Endodermal cell (in vitro differentiated cells): ENCODE measurements at regions not wholly inside any gene's neighbourhood (a gene's known extent, or its start where the extent isn't known, plus 50 kb on each side); places are given as distances from the start of the nearest gene placed in this dataset.

Experiments
- DNase-seq: peaks from one replicate; pipeline ENCODE4 v3.0.0-alpha.2; 2017
- H3K27ac ChIP-seq: 2 replicates; pipeline ENCODE4 v1.5.1; 2013; ENCODE audit warnings: mild to moderate bottlenecking, low read depth, low read length, moderate library complexity
- H3K27me3 ChIP-seq: 2 replicates; pipeline ENCODE4 v1.6.1; 2013; ENCODE audit warnings: mild to moderate bottlenecking, low read length, moderate library complexity; ENCODE audit not compliant: insufficient read depth, control insufficient read depth, poor library complexity, severe bottlenecking
- H3K36me3 ChIP-seq: 2 replicates; pipeline ENCODE4 v1.7.0; 2013; ENCODE audit warnings: mild to moderate bottlenecking, low read length, moderate library complexity; ENCODE audit not compliant: control insufficient read depth, insufficient read depth
- H3K4me1 ChIP-seq: one replicate; pipeline ENCODE4 v1.7.0; 2013; ENCODE audit warnings: low read length; ENCODE audit not compliant: control insufficient read depth, insufficient read depth
- H3K4me3 ChIP-seq: 2 replicates; pipeline ENCODE4 v1.5.1; 2013; ENCODE audit warnings: mild to moderate bottlenecking, low read length, moderate library complexity
- H3K9ac ChIP-seq: 2 replicates; pipeline ENCODE4 v1.6.1; 2013; ENCODE audit warnings: mild to moderate bottlenecking, low read length, moderate library complexity; ENCODE audit not compliant: poor library complexity, severe bottlenecking; ENCODE audit errors: extremely low read depth
- H3K9me3 ChIP-seq: 2 replicates; pipeline ENCODE4 v1.6.1; 2013; ENCODE audit warnings: mild to moderate bottlenecking, low read length, moderate library complexity; ENCODE audit not compliant: control insufficient read depth
- H3K27ac Mint-ChIP-seq: 2 replicates; pipeline ENCODE4 v1.8.0; 2020; ENCODE audit warnings: mixed read lengths
- H3K27me3 Mint-ChIP-seq: 2 replicates; pipeline ENCODE4 v1.8.0; 2021; ENCODE audit warnings: mild to moderate bottlenecking, mixed read lengths; ENCODE audit not compliant: insufficient read depth
- H3K36me3 Mint-ChIP-seq: 2 replicates; pipeline ENCODE4 v1.8.0; 2020; ENCODE audit warnings: low read depth, mixed read lengths
- H3K4me1 Mint-ChIP-seq: 2 replicates; pipeline ENCODE4 v1.8.0; 2020; ENCODE audit warnings: mixed read lengths
- H3K4me3 Mint-ChIP-seq: 2 replicates; pipeline ENCODE4 v1.8.0; 2020; ENCODE audit warnings: mild to moderate bottlenecking, moderate library complexity, mixed read lengths
- H3K9me3 Mint-ChIP-seq: 2 replicates; pipeline ENCODE4 v1.8.0; 2020; ENCODE audit warnings: mild to moderate bottlenecking, mixed read lengths
- WGBS, 2 experiments: methylation state at CpG; one replicate each; pipeline versions ENCODE4 v1.1.5 to v1.1.7; 2013; ENCODE audit warnings: missing lambda C conversion rate in 2 of 2, mixed read lengths in 1 of 2; ENCODE audit not compliant: insufficient coverage in 1 of 2, insufficient read length in 1 of 2; 5-methylcytosine and 5-hydroxymethylcytosine counted together
- TF ChIP-seq, protein P1 (sequence below): fragments of 200-600 bp; sonication (generic); conservative IDR thresholded peaks from 2 replicates; pipeline ENCODE4 v1.5.0; 2021; ENCODE audit warnings: antibody characterized with exemption, mild to moderate bottlenecking

DNA sequence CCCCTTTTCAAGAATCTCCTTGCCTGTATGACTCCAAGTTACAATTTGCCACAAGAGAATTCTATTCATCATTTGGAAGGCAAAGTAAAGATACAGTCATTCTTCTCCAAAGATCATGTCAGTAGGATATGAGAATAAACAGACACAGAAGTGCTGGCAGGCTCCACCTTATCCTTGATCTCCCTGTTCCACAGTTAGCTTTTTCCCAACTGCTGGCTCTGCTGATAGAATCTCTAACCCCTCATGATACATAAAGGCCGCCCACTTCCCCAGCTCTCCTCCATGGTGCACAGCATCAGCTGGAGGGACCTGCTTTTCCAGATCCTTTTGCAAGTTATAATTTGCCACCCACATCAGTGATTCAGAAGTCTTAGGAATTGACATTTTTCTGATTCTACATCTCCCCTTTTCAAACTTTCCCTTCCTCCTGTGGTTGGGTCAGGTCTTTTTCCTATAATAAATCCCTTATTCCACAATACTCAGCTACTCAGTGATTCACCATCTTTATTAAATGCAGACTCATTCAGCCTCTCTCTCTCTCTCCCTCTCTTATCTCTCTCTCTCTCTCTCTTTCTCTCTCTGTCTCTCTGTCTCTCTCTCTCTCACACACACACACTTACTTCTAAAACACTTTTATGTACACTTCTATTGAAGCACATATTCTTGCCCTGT, 465.4 kb downstream of the GBE1 start:
- no peaks in the 10 kb centered on the region for H3K27me3 ChIP-seq
- no peak for DNase-seq
- no peak overlapping the region for H3K4me3 ChIP-seq
- H3K4me1 ChIP-seq, result no peaks in the 10 kb centered on the region
- H3K27ac ChIP-seq, result no peak overlapping the region
- H3K27me3 Mint-ChIP-seq, result no peaks in the 10 kb centered on the region
- TF ChIP-seq, protein P1, sequence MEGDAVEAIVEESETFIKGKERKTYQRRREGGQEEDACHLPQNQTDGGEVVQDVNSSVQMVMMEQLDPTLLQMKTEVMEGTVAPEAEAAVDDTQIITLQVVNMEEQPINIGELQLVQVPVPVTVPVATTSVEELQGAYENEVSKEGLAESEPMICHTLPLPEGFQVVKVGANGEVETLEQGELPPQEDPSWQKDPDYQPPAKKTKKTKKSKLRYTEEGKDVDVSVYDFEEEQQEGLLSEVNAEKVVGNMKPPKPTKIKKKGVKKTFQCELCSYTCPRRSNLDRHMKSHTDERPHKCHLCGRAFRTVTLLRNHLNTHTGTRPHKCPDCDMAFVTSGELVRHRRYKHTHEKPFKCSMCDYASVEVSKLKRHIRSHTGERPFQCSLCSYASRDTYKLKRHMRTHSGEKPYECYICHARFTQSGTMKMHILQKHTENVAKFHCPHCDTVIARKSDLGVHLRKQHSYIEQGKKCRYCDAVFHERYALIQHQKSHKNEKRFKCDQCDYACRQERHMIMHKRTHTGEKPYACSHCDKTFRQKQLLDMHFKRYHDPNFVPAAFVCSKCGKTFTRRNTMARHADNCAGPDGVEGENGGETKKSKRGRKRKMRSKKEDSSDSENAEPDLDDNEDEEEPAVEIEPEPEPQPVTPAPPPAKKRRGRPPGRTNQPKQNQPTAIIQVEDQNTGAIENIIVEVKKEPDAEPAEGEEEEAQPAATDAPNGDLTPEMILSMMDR, result no peak
- H3K9ac ChIP-seq, result no peak overlapping the region
- no peaks in the 10 kb centered on the region for H3K36me3 ChIP-seq
- no peaks in the 10 kb centered on the region for H3K36me3 Mint-ChIP-seq
- no peak overlapping the region for H3K4me3 Mint-ChIP-seq
- peaks cover 22% of the 10 kb centered on the region for H3K4me1 Mint-ChIP-seq
- H3K9me3 ChIP-seq, result no peaks in the 10 kb centered on the region
- H3K9me3 Mint-ChIP-seq, result no peaks in the 10 kb centered on the region
- 96 to 100% methylated on average over 1 of the region's 1 CpG for WGBS, 2 experiments
- no peak overlapping the region for H3K27ac Mint-ChIP-seq

DNA sequence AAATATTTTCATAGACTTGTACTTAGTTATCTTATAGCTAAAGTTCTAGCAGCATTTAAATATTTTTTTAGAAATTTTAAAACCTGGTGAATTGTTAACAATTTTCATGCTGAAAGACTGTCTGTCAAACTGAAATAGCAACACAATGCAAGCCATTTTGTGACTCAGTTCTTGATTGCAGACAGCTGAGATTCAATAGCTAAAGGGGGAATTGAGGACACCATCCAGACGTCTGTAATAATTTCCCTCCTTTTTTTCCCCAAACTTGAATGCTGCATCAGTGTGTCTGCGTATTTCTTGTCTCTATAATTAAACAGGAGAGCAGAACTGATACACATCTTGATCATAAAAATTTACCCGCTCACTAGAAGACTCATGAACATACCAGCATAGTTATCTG, 468.3 kb downstream of the GBE1 start:
- H3K4me1 ChIP-seq, result no peaks in the 10 kb centered on the region
- WGBS, 2 experiments, result 89 to 94% methylated on average over 2 to 3 of the region's 3 CpGs
- no peak overlapping the region for H3K27ac Mint-ChIP-seq

DNA sequence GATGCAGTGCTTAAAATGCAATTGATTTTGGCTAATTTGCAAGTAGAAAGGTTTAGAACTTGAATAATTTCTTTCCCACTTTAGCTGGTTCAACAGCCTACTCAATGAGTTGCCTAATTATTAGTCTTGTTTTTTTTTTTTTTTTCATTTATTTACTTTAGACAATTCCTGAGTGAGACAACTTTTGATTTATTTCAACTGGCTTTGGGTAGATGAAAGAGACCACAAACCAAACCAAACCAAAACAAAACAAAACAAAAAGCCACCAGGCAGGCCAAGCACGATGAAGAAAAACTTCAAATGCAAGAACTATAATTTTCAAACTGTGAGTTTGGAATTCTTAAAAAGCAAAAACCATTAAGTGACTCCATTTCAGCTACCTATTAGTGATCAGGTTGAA, 469.9 kb downstream of the GBE1 start:
- WGBS, 2 experiments, result 100% methylated on average over 1 of the region's 1 CpG; no CpG with 5 or more reads in 1 of the 2 experiments
- no peaks in the 10 kb centered on the region for H3K4me1 ChIP-seq
- H3K9me3 Mint-ChIP-seq, result no peaks in the 10 kb centered on the region
- no peak overlapping the region for H3K4me3 ChIP-seq
- DNase-seq, result no peak
- no peak overlapping the region for H3K27ac Mint-ChIP-seq
- no peak overlapping the region for H3K4me3 Mint-ChIP-seq
- TF ChIP-seq, protein P1, result no peak
- no peaks in the 10 kb centered on the region for H3K27me3 Mint-ChIP-seq
- no peaks in the 10 kb centered on the region for H3K36me3 ChIP-seq
- no peak overlapping the region for H3K27ac ChIP-seq
- H3K27me3 ChIP-seq, result no peaks in the 10 kb centered on the region
- no peak overlapping the region for H3K9ac ChIP-seq
- H3K36me3 Mint-ChIP-seq, result no peaks in the 10 kb centered on the region
- peaks cover 12% of the 10 kb centered on the region for H3K4me1 Mint-ChIP-seq
- H3K9me3 ChIP-seq, result no peaks in the 10 kb centered on the region

More for the DNA sequence above, 468.3 kb downstream of the GBE1 start:
- Mint-ChIP-seq H3K36me3 (no peaks in the 10 kb centered on the region), H3K4me3 (no peak overlapping the region), H3K9me3 (no peaks in the 10 kb centered on the region), H3K27me3 (no peaks in the 10 kb centered on the region), H3K4me1 (peaks cover 12% of the 10 kb centered on the region)
- DNase-seq, result no peak
- no peaks in the 10 kb centered on the region for H3K9me3 ChIP-seq
- H3K27ac ChIP-seq, result no peak overlapping the region
- no peaks in the 10 kb centered on the region for H3K36me3 ChIP-seq
- no peaks in the 10 kb centered on the region for H3K27me3 ChIP-seq
- H3K4me3 ChIP-seq, result no peak overlapping the region
- no peak overlapping the region for H3K9ac ChIP-seq
- TF ChIP-seq, protein P1, result no peak
